Thyroid gland (tissue), 4 donors: ENCODE measurements at regions not wholly inside any gene's neighbourhood (a gene's known extent, or its start where the extent isn't known, plus 50 kb on each side); places are given as distances from the start of the nearest gene placed in this dataset.

Source experiments
- DNase-seq, 2 donors: peaks; one replicate each; pipeline ENCODE4 v3.0.0-alpha.2; 2019
- H3K27ac ChIP-seq, 3 donors: fragments of 200-600 bp; sonication (generic); 1 replicate in 2 of 3; 2 replicates in 1 of 3; pipeline ENCODE4 v1.5.1; 2016 to 2019; ENCODE audit warnings: mild to moderate bottlenecking in 1 of 3, moderate library complexity in 1 of 3
- H3K27me3 ChIP-seq: fragments of 200-600 bp; sonication (generic); one replicate; pipeline ENCODE4 v1.5.1; 2019
- H3K36me3 ChIP-seq, 2 donors: fragments of 200-600 bp; sonication (generic); one replicate each; pipeline ENCODE4 v1.5.1; 2016 to 2019
- H3K4me1 ChIP-seq, 2 donors: fragments of 200-600 bp; sonication (generic); one replicate each; pipeline ENCODE4 v1.5.1; 2017 to 2019
- H3K4me3 ChIP-seq, 3 donors: fragments of 200-600 bp; sonication (generic); replicated peaks in 1 of 3; 1 replicate in 2 of 3; 2 replicates in 1 of 3; pipeline ENCODE4 v1.5.1; 2016; ENCODE audit warnings: mild to moderate bottlenecking in 1 of 3
- H3K9me3 ChIP-seq: fragments of 200-600 bp; sonication (generic); one replicate; pipeline ENCODE4 v1.5.1; 2017
- POLR2A ChIP-seq, 2 donors: fragments of 450-650 bp; IDR thresholded peaks; one replicate each; pipeline ENCODE4 v1.6.1; 2017; ENCODE audit warnings: antibody characterized with exemption in 2 of 2, mild to moderate bottlenecking in 2 of 2, moderate library complexity in 1 of 2
- WGBS, 2 donors: methylation state at CpG; one replicate each; pipeline ENCODE4 v1.1.5; 2017; 5-methylcytosine and 5-hydroxymethylcytosine counted together
- intact Hi-C: fragments of 100-400 bp; cut with DNase I; formaldehyde crosslinking; loops from one replicate; pipeline ENCODE4 v1.15.1; 2023
- TF ChIP-seq, protein P1 (sequence below), 6 experiments: fragments of 200-600 bp in 3 of 6; fragments of 450-650 bp in 3 of 6; sonication (generic) in 3 of 6; IDR thresholded peaks; one replicate each; pipeline ENCODE4 v1.5.1; 2016 to 2019; ENCODE audit warnings: antibody characterized with exemption in 6 of 6, mild to moderate bottlenecking in 2 of 6, inconsistent platforms in 1 of 6, moderate library complexity in 1 of 6

DNA sequence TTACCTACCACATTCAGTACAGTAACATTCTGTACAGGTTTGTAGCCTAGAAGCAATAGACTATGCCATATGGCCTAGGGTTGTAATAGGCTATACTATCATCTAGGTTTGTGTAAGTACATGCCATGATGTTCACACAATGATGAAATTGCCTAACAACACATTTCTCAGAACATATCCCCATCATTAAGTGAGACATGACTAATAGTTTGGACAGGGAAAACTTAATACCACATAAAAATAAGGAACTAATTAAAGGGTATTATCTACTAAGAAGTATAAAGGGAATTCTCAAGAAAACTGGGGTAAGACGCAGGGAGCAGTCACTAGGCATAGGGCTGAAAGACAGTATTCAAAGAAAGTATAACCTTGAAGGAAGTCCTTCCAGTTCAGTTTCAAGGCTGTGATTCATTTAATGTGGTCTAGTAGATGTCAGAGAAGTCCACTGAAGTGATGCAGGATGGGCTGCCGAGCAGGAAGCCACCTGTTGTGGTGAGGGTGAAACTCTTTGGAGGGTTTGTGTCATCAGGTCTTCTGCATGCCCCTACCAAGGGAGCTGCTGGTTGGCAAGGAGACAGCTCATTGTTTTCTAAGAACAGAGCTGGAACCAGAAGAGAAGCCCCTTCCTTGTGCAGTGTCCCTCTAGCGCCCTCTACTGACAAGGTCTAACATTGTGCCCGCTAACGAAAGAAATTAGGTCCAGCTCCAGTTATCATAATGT, 122.9 kb downstream of the OLFM4 start:
- H3K4me1 ChIP-seq: peaks cover 0 to 3% of the 10 kb centered on the region in 2 donors
- no peaks in the 10 kb centered on the region for H3K36me3 ChIP-seq
- intact Hi-C loops: loop anchor here (5.0 kb wide), 1 partner anchor 184 kb away; no protein-coding TSS in a partner anchor
- DNase-seq: peak; percentile 71 to 73
- no peaks in the 10 kb centered on the region for H3K9me3 ChIP-seq
- TF ChIP-seq POLR2A (IDR thresholded peaks at IDR 0.05): no peak
- TF ChIP-seq, protein P1, sequence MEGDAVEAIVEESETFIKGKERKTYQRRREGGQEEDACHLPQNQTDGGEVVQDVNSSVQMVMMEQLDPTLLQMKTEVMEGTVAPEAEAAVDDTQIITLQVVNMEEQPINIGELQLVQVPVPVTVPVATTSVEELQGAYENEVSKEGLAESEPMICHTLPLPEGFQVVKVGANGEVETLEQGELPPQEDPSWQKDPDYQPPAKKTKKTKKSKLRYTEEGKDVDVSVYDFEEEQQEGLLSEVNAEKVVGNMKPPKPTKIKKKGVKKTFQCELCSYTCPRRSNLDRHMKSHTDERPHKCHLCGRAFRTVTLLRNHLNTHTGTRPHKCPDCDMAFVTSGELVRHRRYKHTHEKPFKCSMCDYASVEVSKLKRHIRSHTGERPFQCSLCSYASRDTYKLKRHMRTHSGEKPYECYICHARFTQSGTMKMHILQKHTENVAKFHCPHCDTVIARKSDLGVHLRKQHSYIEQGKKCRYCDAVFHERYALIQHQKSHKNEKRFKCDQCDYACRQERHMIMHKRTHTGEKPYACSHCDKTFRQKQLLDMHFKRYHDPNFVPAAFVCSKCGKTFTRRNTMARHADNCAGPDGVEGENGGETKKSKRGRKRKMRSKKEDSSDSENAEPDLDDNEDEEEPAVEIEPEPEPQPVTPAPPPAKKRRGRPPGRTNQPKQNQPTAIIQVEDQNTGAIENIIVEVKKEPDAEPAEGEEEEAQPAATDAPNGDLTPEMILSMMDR (IDR thresholded peaks at IDR 0.05): peak; percentile 71 to 95 (median 87)
- no peak overlapping the region for H3K27ac ChIP-seq
- 20 to 22% methylated on average over 5 of the region's 5 CpGs for WGBS, 2 donors
- H3K27me3 ChIP-seq: no peaks in the 10 kb centered on the region
- no peak overlapping the region for H3K4me3 ChIP-seq

DNA sequence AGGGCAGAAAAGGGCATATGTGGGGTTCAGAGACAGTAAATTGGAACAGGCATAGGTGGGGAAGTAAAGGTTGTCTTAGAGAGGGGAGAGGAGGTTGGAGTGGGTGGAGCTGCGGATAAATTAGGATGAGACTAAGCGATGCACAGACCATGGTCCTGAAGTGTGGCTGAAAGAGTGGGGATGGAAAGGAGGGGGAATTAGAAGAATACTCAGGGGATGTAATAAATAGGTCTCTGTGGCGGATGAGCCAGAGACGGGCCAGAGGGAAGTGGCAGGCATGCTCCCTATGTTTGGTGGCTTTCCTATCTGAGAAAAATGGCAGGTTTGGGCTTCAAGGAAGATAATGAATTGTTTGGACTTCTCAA, 123.4 kb downstream of the OLFM4 start:
- WGBS, 2 donors: 32 to 35% methylated on average over 4 of the region's 4 CpGs
- no peaks in the 10 kb centered on the region for H3K36me3 ChIP-seq

DNA sequence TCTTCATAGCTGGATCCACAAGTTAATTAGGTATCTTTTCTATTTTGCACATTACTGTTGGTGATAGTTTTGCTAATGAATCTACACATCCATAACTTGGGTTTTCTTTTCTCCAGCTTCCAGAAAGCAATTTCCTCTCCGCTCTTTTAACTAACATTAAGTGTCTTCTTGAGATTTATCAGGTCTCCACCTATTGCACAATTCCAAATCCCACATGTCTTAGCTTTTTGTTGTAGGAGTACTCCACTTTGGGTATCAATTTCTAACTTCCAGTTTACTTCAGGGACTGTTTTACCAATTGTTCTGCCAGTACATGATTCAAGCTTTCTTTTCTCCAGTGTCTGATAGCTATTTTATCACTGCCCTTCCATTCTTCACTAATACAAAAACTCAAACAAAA, 129.6 kb downstream of the OLFM4 start:
- intact Hi-C loops: no loop called here

More for the DNA sequence above, 123.4 kb downstream of the OLFM4 start:
- intact Hi-C loops: loop anchor here (5.0 kb wide), 1 partner anchor 185 kb away; no protein-coding TSS in a partner anchor
- peaks cover 0 to 3% of the 10 kb centered on the region in 2 donors for H3K4me1 ChIP-seq
- DNase-seq: no peak
- TF ChIP-seq POLR2A (IDR thresholded peaks at IDR 0.05): no peak
- TF ChIP-seq, protein P1 (IDR thresholded peaks at IDR 0.05): no peak
- no peak overlapping the region for H3K4me3 ChIP-seq
- no peak overlapping the region for H3K27ac ChIP-seq
- H3K9me3 ChIP-seq: no peaks in the 10 kb centered on the region
- no peaks in the 10 kb centered on the region for H3K27me3 ChIP-seq

DNA sequence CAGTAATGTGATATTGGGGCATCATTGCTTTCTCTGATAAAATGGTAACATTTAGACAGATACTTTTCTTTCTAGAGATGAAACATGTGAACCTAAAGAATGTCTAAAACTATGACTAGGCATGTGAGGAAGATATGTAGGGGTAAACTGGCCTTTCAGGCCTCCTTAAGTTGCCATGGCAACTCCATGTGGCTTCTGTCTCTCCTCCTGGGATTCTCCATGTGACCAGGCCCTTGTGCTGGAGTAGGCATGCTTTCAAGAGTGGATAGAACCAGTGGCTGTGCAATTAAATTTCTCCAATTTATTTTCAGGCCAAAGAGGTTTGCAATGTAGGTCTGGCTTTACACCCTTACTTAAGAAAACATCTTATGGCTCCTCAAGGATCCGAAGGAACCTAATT, 130.8 kb downstream of the OLFM4 start:
- Histone ChIP-seq H3K36me3 (no peaks in the 10 kb centered on the region), H3K4me1 (no peaks in the 10 kb centered on the region), H3K4me3 (no peak overlapping the region), H3K9me3 (no peaks in the 10 kb centered on the region), H3K27me3 (no peaks in the 10 kb centered on the region), H3K27ac (no peak overlapping the region)
- WGBS, 2 donors: 50 to 64% methylated on average over 1 of the region's 1 CpG
- no peak for TF ChIP-seq POLR2A (IDR thresholded peaks at IDR 0.05)
- TF ChIP-seq, protein P1 (IDR thresholded peaks at IDR 0.05): no peak
- DNase-seq: peak; percentile 41 to 49
- intact Hi-C loops: no loop called here

More for the DNA sequence above, 129.6 kb downstream of the OLFM4 start:
- TF ChIP-seq, protein P1 (IDR thresholded peaks at IDR 0.05): no peak
- TF ChIP-seq POLR2A (IDR thresholded peaks at IDR 0.05): no peak
- no peaks in the 10 kb centered on the region for H3K36me3 ChIP-seq
- H3K27me3 ChIP-seq: no peaks in the 10 kb centered on the region
- H3K27ac ChIP-seq: no peak overlapping the region
- no peak for DNase-seq
- H3K4me3 ChIP-seq: no peak overlapping the region
- WGBS, 2 donors: 95 to 98% methylated on average over 1 of the region's 1 CpG
- H3K9me3 ChIP-seq: no peaks in the 10 kb centered on the region
- H3K4me1 ChIP-seq: no peaks in the 10 kb centered on the region

DNA sequence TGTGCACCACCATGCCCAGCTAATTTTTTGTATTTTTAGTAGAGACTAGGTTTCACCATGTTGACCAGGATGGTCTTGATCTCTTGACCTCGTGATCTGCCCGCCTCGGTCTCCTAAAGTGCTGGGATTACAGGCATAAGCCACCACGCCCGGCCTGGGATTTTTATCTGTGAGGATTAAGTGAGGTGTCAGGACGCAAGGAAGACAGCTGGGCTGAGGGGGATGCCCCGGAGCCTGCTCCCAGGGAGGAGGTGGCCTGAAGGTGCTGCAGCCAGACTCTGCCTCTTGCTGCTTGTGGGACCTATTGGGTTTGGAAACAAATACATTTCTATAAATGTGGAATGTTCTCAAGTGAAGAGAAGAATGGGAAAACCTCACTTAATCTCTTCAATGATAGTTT, 131.6 kb downstream of the OLFM4 start:
- Histone ChIP-seq H3K27ac (no peak overlapping the region), H3K27me3 (no peaks in the 10 kb centered on the region), H3K36me3 (no peaks in the 10 kb centered on the region), H3K9me3 (no peaks in the 10 kb centered on the region), H3K4me1 (no peaks in the 10 kb centered on the region), H3K4me3 (no peak overlapping the region)
- no peak for TF ChIP-seq POLR2A (IDR thresholded peaks at IDR 0.05)
- TF ChIP-seq, protein P1 (IDR thresholded peaks at IDR 0.05): no peak
- no peak for DNase-seq
- intact Hi-C loops: no loop called here
- 82 to 87% methylated on average over 7 of the region's 7 CpGs for WGBS, 2 donors
